Amniotic stem cell (primary cell): ENCODE measurements at regions not wholly inside any gene's neighbourhood (a gene's known extent, or its start where the extent isn't known, plus 50 kb on each side); places are given as distances from the start of the nearest gene placed in this dataset.
A peak's percentile ranks its signal among the peaks of the same experiment; 100 is the strongest.

ENCODE experiments used
- DNase-seq: peaks from one replicate; lab custom pipeline; 2025; lab: John Stamatoyannopoulos, UW

DNA sequence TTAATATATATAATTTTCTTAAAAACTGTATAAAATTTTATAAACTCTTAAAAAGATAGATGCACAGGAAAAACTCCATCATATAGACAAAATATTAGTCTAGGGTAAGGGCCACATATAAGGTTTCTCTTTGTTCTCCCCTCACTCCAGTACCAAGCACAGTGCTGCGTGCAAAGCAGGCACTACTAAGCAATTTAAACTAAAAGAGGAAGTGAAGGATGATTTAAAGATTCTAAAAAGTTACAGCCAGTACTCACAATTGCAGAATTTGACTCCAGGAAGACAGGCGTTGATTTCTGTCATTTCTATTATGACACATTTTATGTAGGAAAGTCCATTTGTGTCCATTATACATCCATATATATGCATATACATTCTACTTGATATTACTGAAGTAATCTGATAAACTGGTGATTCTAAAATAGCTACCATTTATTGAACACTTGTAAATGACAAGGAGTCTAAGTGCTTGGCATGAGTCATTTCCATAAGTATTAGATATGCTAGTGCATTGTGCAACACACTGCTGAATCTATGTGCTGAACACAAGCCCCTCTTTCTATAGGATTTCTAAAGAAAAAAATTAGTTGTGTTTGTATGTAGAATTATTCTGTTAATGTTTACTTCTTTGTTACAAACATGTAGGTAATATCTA lies 785.5 kb upstream of the ARRDC4 start:
- DNase-seq = no peak

DNA sequence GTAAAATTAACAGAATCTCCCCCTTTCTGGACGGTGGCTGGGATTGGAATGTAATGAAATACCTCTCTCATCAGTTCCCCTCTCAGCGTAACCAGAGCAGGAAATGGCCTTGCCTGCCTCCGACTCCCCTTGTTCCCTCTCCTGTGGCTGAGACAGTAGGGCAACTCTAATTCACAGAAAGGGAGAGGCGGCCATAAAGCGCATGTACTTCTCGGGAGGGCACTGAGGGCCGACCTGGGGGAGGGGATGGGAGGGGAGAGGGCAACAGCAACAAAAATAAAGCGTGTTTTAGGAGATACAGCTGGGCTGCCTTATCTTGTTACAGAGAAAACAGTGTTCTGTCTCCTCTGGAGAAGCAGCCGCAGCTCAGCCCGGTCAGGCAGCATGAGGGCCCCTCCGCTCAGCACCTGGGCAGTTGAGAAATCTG lies 783.3 kb upstream of the ARRDC4 start:
- no peak for DNase-seq

DNA sequence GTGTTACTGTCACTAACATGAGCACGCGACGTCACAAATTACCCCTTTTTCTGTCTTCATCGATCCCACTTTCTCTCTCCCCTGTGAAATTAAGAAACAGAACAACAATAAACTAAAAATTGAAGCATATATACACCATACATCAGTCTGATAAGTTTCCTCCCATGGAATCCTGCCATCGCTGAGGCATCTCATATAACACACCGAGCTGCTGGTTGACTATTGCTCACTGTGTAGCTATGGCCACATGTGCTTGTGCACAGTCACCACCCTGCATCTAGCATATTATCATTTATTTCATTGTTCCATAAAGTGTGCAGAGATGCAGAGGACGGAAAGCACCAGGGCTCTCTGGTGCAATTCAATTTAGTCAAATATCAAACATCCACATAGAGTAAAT lies 777.9 kb upstream of the ARRDC4 start:
- DNase-seq = no peak

DNA sequence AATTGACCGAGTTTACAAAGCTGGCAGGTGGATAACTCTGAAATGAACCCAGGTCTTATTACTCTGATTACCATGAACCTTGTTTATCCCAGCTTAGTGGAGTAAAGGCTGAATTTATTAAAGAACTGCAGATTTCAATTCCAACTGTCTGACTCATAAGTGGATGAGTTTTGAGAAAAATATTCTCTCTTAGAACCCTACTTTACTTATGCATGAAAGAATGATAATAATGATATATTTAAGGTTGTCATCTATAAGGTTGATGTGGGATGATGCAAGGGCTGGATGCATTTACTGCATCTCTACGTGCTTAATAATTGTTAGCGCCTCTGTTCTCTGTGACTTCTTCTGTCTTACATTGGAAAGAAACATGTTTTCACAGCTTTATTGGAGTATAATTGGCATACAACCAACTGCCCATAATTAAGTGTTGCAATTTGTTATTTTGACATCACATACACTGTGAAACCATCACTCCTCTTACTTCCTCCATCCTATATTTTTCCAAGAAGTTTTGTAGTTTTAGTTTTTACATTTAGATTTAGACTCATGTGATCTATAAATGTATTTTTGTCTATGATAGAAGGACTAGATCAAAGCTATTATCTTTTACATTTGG lies 771.2 kb upstream of the ARRDC4 start:
- no peak for DNase-seq

DNA sequence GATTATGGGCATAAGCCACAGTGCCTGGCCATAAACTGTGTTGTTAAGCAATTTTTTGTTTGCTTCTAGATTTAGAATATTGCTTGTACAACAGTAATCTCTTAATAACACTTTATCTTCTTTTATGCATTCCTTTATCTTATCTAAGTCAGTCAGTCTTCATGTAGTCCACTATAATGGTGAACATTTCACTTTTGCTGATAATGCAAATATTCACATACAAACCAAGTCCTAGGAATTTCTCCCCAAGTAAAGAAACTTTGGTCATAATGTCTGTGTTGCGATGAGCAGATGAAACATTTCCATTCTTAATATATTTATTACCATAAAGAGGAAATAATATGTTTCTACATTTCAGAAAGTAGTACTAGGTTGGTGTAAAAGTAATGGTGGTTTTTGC lies 765.8 kb upstream of the ARRDC4 start:
- DNase-seq = no peak

DNA sequence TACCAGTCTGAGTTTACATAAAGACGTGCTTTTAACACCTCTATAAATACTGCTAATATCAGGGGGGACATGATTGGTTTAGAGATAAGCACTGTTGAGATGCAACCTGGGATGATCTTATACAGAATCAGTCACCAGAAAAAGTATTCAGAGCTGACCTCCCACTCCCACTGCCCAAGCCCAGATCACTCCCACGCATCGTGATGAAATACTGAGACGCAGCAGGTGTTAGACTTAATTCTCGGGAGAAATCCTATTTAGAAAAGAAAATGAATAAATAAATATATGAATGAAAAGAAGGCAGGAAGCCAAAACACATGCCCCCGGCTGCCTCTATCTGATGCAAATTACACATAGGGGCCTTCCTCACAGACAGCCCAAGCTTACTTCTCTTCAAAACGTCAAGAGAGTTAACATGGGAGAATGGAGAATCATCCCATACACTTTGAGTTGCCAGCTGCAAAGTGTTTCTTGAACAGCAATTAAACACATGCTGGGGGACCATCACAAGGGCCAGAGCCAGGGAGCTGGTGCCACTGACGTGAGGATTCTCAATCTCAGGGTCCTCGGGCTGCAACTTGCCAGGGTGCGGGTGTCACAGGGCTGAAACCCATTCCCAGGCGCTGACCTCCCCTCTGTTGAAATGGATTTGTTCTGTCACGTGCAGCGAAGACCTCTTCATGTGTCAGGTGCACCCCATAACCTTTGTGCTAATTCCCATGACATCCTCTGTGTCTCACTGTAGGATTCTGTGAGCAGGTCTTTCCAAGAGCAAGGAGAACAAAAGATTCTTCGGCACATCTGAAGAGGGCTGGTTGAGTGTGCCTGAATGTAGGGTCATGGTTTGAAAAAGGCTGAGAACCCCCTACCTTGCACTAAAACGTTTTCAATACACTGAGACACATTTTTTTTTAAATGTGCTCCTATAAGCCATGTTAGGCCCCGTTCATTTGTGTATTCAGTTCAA lies 764.2 kb upstream of the ARRDC4 start:
- no peak for DNase-seq

DNA sequence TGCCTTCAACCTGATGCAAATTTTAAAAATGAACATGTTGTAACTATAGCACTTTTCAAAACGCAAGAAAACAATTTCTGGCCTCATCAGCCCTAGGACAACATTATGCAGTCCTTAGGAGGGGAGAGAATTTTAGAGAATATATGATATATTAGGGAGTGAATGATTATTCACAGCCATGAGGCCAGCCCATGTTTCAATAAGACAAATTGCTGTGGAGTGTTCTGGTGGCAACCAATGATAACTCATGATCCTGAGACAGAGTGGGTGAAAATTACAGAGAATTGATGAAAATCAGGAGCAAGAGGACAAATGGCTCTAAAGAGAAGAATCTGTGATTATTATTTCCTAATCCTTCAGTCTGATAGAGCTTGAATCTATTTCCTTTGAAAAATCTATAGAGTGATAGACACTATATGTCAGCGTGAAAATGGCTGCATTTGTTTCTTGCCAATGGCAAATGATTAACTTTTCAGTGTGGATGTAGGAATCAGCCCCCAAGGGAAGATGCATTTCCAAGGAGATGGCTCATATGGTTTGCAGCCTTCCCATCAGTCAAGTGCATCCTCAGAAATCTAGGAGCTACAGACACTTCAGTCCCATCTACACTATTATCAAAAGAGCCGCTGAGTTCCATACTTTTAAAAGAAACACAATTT lies 761.0 kb upstream of the ARRDC4 start:
- no peak for DNase-seq

DNA sequence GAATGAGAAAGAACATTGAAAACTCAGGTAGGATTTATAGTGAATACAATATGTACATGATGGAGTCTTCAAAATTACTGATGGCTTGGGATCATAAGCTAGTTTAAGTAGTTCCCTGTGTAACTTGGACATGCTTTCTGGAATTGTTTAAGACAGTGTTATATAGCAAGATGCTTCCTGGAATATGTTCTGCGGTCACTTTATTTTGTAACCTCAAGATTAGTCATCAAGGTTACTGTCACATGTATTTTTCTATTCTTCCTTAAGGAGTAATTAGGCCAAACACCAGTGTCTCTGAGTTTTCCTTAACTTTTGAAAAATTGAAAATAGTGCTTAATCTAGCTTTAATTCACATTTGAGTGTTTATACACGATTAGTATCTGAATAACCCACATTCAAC lies 760.3 kb upstream of the ARRDC4 start:
- DNase-seq = no peak

DNA sequence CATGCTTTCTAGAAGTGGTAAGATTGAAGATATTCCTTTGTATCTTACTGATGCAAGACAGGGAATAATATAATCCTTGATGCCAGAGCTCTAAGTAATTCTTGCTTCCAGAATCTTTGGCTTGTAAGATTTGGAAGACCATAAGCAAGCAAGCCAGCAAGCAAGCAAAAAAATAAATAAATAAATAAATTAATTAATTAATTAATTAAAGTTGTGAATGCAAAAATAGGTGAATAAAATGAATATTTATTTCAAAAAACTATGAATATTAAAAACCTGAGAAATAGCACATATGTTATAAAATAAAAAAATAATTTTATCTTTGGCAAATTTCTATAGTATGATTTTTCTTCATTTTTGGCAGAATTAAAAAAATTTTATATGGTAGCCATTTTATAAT lies 750.2 kb upstream of the ARRDC4 start:
- no peak for DNase-seq

DNA sequence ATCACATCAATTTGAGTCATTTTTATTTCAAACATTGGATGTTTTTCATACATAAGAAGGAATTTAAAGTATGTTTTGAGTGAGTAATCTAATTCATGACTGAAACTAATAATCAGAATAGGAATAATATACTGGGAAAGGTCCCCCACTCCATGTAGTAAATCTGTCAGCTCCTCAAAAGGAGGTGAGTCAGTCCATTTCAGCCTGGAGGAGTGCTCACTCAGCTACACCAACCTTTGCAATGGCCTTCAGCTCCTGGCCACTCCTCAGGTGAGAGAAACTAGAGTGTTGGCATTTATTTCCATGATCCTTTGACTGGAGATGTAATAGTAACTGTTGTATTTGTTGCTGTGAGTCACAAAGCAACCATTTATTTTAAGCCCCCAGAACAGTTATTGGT lies 744.9 kb upstream of the ARRDC4 start:
- DNase-seq = no peak

DNA sequence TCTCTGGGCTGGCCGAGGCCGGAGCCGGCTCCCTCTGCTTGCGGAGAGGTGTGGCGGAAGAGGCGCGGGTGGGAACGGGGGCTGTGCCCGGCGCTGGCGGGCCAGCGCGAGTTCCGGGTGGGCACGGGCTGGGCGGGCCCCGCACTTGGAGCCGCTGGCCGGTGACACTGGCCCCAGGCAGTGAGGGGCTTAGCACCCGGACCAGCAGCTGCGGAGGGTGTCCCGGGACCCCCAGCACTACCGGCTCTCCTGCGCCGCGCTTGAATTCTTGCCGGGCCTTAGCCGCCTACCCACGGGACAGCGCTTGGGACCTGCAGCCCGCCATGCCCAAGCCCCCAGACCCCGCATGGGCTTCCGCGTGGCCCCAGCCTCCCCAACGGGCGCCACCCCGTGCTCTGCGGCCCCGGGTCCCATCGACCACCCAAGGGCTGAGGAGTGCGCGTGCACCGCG lies 736.3 kb upstream of the ARRDC4 start:
- DNase-seq = no peak

DNA sequence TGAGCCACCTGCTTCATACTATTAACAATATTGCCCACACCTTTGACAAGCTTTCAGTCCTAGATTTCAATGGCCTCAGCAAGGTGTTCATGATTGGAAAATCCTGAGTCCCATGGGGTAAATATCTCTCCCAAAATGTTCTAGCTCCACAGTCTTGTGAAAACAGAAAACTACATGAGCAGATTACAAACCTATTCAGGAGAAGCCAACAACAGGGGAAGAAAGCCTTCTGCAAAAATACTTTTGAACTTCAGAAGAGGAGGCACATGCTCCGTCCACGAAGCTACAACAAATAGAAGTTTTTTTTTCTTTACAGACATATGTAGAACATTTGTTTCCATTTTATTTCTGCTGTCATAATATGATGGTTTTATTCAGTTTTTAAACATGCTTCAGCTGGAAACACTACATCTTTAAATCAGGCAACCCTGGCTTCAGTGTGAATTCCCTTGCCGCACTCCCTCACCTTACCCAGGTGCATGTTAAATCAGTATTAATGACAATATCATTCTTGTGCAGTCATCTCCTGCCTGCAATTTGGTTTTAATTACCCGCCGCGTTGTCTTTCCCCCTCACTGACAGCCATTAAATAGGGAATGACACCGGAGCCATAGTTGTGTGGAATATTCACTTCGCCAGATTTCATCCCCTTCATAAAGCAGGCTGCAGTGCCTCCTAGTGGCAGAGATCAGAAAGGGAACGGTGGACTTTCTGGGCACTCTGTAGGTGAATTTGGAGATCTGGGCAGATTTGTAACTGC lies 725.5 kb upstream of the ARRDC4 start:
- peak; percentile 20 for DNase-seq

DNA sequence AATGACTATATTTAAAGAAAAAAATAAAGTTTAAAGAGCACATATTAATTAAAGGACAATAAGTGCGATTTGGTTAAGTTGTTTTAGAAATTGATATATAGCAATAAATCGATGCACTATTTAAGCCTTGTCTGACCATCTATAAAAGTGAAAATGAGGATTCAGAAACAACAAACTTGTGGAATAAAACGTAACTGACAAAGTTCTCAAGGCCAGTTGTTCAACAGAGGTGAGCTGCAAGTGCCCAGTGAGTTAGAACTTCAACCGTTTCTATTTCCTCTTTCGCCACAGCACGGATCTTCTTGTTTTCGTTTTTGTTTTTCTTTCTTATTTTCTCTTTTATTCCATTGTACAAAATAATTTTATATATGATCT lies 724.9 kb upstream of the ARRDC4 start:
- no peak for DNase-seq

DNA sequence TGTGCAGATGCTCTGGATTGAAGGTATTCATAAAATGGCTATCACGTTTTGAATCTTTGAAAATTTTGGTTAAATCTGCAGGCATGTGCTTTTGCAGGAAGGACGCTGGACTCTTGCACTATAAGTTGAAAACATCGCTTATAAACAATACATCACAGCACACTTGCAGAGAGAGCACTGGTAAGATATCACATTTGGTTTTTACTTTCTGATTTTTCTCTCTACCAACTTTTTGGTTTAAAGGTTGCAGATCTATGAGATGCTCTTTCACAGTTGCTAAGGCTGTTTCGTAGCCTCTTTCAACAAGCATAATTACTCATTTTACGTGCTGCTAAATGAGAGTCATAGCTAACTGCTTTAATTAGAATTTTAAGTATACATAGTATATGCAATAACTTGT lies 724.4 kb upstream of the ARRDC4 start:
- no peak for DNase-seq

DNA sequence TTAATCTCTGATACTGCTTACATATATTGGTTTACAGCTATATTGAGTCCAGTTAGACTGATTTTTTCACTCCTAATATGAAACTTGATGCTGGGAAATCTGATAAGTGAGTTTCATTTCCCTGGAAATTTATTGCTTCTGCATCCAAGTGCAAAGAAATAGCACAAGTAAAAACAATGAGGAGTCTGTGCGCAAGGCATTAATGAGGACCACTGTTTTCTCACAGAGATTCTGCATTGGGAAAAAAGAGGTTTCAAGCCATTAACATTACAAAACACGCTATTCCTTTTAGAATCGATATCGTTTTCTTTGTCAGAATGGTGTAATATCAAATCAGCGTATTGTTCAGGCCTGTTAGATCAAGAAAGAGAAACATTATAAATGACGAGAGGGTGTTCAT lies 723.3 kb upstream of the ARRDC4 start:
- DNase-seq = no peak

DNA sequence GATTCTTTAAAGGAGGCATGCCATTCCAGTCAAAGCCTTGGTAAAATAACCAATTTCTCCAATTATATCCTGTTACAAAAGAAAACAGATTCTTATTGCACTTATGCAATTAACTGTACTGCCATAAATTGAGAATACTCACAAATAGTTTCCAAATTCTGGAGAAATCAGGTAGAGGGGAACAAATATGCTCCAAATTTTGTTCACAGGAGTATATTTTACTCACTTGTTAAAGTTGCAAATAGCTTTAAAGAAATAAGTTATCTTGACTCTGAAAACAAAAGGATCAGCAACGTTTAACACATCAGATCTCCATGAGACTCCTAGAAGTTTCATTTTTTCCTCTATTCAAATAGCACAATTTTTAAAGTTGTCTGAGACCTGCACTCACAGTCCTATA lies 712.1 kb upstream of the ARRDC4 start:
- no peak for DNase-seq

DNA sequence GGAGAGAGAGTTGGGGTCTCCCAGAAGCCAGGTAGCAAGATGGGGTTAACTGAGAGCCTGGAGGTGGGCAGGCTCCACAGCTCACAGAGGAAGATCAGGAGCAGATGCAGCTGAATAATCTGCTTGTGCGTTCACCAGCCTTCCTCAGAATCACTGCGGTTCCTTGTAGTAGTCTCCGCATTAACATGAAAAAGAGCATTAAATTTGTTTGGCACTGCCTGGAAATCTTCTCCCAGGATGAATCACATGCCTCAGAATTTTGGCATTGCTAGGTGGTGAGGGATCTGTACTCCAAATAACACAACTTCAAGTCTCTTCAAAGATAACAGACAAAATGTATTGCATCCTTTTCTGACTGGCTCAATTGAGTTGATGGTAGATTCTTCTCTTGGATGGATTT lies 700.6 kb upstream of the ARRDC4 start:
- no peak for DNase-seq

DNA sequence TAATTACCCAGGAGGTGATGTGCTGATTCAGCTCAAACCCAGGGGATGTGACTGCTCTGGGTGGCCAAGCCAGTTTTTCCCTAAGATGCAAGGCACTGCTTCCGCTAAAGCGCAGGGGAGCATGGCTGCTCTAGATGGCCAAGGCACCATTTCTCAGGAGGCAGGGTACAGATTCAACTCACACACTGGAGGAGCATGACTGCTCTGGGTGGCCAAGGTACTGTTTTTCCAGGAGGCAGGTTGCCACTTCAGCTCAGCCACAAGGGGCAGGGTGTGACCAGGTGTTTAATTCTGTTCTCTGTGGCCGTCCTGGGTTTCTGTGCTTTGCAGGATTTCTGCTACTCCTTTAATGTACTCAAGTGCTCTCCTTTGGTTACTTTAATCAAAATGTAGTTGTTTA lies 659.3 kb upstream of the ARRDC4 start:
- DNase-seq = no peak

DNA sequence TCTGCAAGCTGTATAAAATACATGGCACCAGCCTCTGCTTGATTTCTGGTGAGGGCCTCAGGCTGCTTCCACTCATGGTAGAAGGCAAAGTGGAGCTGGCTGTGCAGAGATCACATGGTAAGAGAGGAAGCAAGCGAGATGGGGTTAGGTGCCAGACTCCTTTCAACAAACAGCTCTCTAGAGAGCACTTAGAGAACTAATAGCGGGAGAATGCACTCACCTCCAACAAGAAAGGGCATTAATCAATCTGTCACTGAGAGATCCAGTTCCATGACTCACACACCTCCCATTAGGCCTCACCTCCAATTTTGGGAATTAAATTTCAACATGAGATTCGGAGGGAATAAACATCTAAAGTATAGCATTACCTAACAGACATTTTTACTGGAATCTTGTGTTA lies 644.1 kb upstream of the ARRDC4 start:
- no peak for DNase-seq

DNA sequence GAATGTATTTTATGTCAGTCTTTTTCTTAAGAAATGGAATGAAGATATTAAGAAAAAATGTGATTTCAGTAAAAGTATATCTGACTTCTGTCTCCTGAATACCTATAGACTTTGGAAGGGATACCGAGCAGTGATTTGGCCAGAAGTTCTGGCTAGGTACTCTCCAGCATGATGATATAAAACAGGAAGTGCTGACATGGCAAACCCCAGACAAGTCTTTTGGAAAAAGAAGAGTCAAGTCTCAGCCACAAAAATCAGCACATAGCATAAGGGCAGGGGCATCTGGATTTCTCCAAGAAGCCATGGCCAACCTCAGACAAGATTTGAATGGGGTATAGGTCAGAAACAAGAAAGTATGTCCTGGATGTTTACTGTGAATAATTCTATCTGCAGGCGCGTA lies 643.3 kb upstream of the ARRDC4 start:
- DNase-seq = no peak

DNA sequence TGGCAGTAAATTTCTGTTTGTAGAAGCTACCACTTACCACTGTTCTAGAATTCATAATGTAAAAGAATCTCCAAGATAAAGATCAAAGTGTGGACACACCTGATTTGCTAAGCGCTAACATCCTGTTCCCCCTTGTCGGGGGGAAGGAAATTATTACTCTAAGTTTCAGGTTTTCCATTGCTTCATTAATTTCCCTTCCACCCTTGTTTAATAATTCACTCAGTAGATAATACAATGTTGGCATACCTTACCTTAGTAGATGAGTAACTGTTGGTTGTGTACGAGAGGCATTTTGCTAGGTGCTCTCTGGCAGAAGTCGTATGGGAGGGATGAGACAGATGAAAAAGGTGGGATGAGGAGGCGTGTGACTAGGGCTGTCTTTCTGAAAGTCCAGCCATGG lies 641.2 kb upstream of the ARRDC4 start:
- DNase-seq = no peak

DNA sequence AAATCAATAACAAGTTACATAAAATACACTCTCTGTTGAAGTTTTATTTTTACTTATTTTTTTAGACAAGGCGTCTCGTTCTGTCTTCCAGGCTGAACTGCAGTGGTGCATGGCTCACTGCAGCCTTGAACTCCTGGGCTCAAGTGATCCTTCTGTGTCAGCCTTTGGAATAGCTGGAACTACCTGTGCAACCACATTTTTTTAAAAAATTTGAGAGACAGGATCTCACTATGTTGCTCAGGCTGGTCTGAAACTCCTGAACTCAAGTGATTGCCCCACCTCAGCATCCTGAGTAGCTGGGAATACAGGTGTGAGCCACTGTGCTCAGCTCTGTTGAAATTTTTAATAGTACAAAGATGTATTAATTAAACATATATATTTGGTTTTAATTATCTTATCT lies 614.3 kb upstream of the ARRDC4 start:
- no peak for DNase-seq
